HG03342 (cell line): ENCODE measurements at regions not wholly inside any gene's neighbourhood (a gene's known extent, or its start where the extent isn't known, plus 50 kb on each side); places are given as distances from the start of the nearest gene placed in this dataset.
"Not testable (repeated sequence)": the region's sequence is repeated elsewhere in the genome, so short reads cannot be mapped to it uniquely, and the experiment has no call there.

Source experiments
- ATAC-seq: cut with Tn5 transposase; IDR thresholded peaks from one replicate; pipeline ENCODE4 v1.9.1; 2021; ENCODE audit warnings: mild to moderate bottlenecking, moderate library complexity; ENCODE audit not compliant: unreplicated experiment

GRCh38 chr22:48722661-48723060 lies 1105.0 kb downstream of the BRD1 start:
- ATAC-seq: no peak

GRCh38 chr22:48721395-48721669 lies 1106.3 kb downstream of the BRD1 start:
- ATAC-seq: no peak

- no peak for ATAC-seq
Measured at GRCh38 chr22:48720662-48721394, 1106.8 kb downstream of the BRD1 start.

- no peak for ATAC-seq
Measured at GRCh38 chr22:48719978-48720661, 1107.6 kb downstream of the BRD1 start.

GRCh38 chr22:48718818-48719500 lies 1108.7 kb downstream of the BRD1 start:
- ATAC-seq: no peak

- ATAC-seq: no peak
Measured at GRCh38 chr22:48717883-48718817, 1109.5 kb downstream of the BRD1 start.

GRCh38 chr22:48717076-48717810 lies 1110.4 kb downstream of the BRD1 start:
- no peak for ATAC-seq

GRCh38 chr22:48716154-48716553 lies 1111.5 kb downstream of the BRD1 start:
- ATAC-seq: not testable (repeated sequence)

GRCh38 chr22:48715511-48715910 lies 1112.2 kb downstream of the BRD1 start:
- ATAC-seq: no peak

- ATAC-seq: no peak
Measured at GRCh38 chr22:48714231-48714630, 1113.4 kb downstream of the BRD1 start.

- ATAC-seq: no peak
Measured at GRCh38 chr22:48713272-48714205, 1114.1 kb downstream of the BRD1 start.

GRCh38 chr22:48712558-48713271 lies 1115.0 kb downstream of the BRD1 start:
- ATAC-seq: no peak

- ATAC-seq: no peak
Measured at GRCh38 chr22:48711669-48712068, 1116.0 kb downstream of the BRD1 start.

- no peak for ATAC-seq
Measured at GRCh38 chr22:48711031-48711431, 1116.6 kb downstream of the BRD1 start.

GRCh38 chr22:48710410-48710809 lies 1117.3 kb downstream of the BRD1 start:
- no peak for ATAC-seq

GRCh38 chr22:48709976-48710375 lies 1117.7 kb downstream of the BRD1 start:
- no peak for ATAC-seq

GRCh38 chr22:48709453-48709852 lies 1118.2 kb downstream of the BRD1 start:
- ATAC-seq: no peak

- no peak for ATAC-seq
Measured at GRCh38 chr22:48708558-48709245, 1119.0 kb downstream of the BRD1 start.
